Neural cell (in vitro differentiated cells): ENCODE measurements at regions not wholly inside any gene's neighbourhood (a gene's known extent, or its start where the extent isn't known, plus 50 kb on each side); places are given as distances from the start of the nearest gene placed in this dataset.

Source experiments
- H2AFZ ChIP-seq: fragments of 200-600, 300-800 bp; sonication (generic), shearing (Covaris generic); 2 replicates; pipeline ENCODE4 v1.6.0; 2014; ENCODE audit warnings: low read depth, mild to moderate bottlenecking, antibody characterized with exemption, low read length, moderate library complexity
- H3F3A ChIP-seq: fragments of 200-600 bp; shearing (Covaris generic); 2 replicates; pipeline ENCODE4 v1.6.1; 2016; ENCODE audit warnings: mild to moderate bottlenecking, moderate library complexity, mixed read lengths, antibody characterized with exemption, low read length; ENCODE audit not compliant: insufficient read depth, poor library complexity, severe bottlenecking
- H3K27ac ChIP-seq: fragments of 200-600, 300-800 bp; sonication (generic), shearing (Covaris generic); 2 replicates; pipeline ENCODE4 v1.5.1; 2014; ENCODE audit warnings: mild to moderate bottlenecking, low read length, moderate library complexity
- H3K27me3 ChIP-seq: fragments of 300-800, 200-600 bp; sonication (generic), shearing (Covaris generic); 2 replicates; pipeline ENCODE4 v1.6.0; 2014; ENCODE audit warnings: mild to moderate bottlenecking, low read depth, low read length, moderate library complexity; ENCODE audit not compliant: insufficient read depth
- H3K36me3 ChIP-seq: fragments of 300-800, 200-600 bp; sonication (generic), shearing (Covaris generic); 2 replicates; pipeline ENCODE4 v1.5.1; 2014; ENCODE audit warnings: mild to moderate bottlenecking, antibody characterized with exemption, low read length, moderate library complexity; ENCODE audit not compliant: insufficient read depth
- H3K4me2 ChIP-seq: fragments of 300-800, 200-600 bp; sonication (generic), shearing (Covaris generic); 2 replicates; pipeline ENCODE4 v1.6.0; 2014; ENCODE audit warnings: mild to moderate bottlenecking, low read length
- H3K4me3 ChIP-seq: fragments of 300-800, 200-600 bp; sonication (generic), shearing (Covaris generic); 2 replicates; pipeline ENCODE4 v1.5.1; 2014; ENCODE audit warnings: mild to moderate bottlenecking, low read length, moderate library complexity
- H3K79me2 ChIP-seq: fragments of 200-600 bp; shearing (Covaris generic); replicated peaks from 2 replicates; pipeline ENCODE4 v1.6.0; 2014; ENCODE audit warnings: mild to moderate bottlenecking, low read length, moderate library complexity; ENCODE audit not compliant: insufficient read depth
- H3K9ac ChIP-seq: fragments of 300-800, 200-600 bp; sonication (generic), shearing (Covaris generic); 2 replicates; pipeline ENCODE4 v1.6.1; 2016; ENCODE audit warnings: mild to moderate bottlenecking, low read length, mixed read lengths
- H3K9me2 ChIP-seq: fragments of 200-600 bp; shearing (Covaris generic); 2 replicates; pipeline ENCODE4 v1.6.1; 2016; ENCODE audit warnings: mild to moderate bottlenecking, low read length, mixed read lengths; ENCODE audit not compliant: insufficient read depth
- H3K9me3 ChIP-seq: fragments of 200-600, 300-800 bp; sonication (generic), shearing (Covaris generic); 2 replicates; pipeline ENCODE4 v1.6.1; 2016; ENCODE audit warnings: mild to moderate bottlenecking, mixed run types, low read length, moderate library complexity, mixed read lengths
- H4K20me1 ChIP-seq: fragments of 200-600 bp; shearing (Covaris generic); 2 replicates; pipeline ENCODE4 v1.6.1; 2016; ENCODE audit warnings: mild to moderate bottlenecking, mixed run types; ENCODE audit not compliant: insufficient read depth
- CTCF ChIP-seq: fragments of 450-650 bp; IDR thresholded peaks from 2 replicates; pipeline ENCODE4 v1.5.1; 2014; ENCODE audit warnings: antibody characterized with exemption, mild to moderate bottlenecking, moderate library complexity; ENCODE audit not compliant: poor library complexity, severe bottlenecking
- EP300 ChIP-seq: fragments of 450-650 bp; conservative IDR thresholded peaks from 2 replicates; pipeline ENCODE4 v1.6.1; 2014; ENCODE audit warnings: antibody characterized with exemption, mild to moderate bottlenecking, moderate library complexity; ENCODE audit not compliant: poor library complexity, severe bottlenecking
- EZH2 ChIP-seq: fragments of 200-600, 300-800 bp; shearing (Covaris generic), sonication (generic); IDR thresholded peaks from 2 replicates; pipeline ENCODE4 v1.6.1; 2014; ENCODE audit warnings: antibody characterized with exemption, low read length, borderline replicate concordance, mild to moderate bottlenecking; ENCODE audit not compliant: insufficient read depth, poor library complexity, severe bottlenecking
- MXI1 ChIP-seq: fragments of 450-650 bp; conservative IDR thresholded peaks from 2 replicates; pipeline ENCODE4 v1.6.1; 2014; ENCODE audit warnings: antibody characterized with exemption, mild to moderate bottlenecking; ENCODE audit not compliant: poor library complexity, severe bottlenecking
- POLR2AphosphoS5 ChIP-seq: IDR thresholded peaks from 2 replicates; pipeline ENCODE4 v1.6.1; 2012
- RAD21 ChIP-seq: fragments of 450-650 bp; conservative IDR thresholded peaks from 2 replicates; pipeline ENCODE4 v1.6.1; 2014; ENCODE audit warnings: antibody characterized with exemption, mild to moderate bottlenecking, moderate library complexity
- REST ChIP-seq: IDR thresholded peaks from 2 replicates; pipeline ENCODE4 v1.6.1; 2012; ENCODE audit warnings: borderline replicate concordance
- SMC3 ChIP-seq: fragments of 450-650 bp; conservative IDR thresholded peaks from 2 replicates; pipeline ENCODE4 v1.6.1; 2014; ENCODE audit warnings: antibody characterized with exemption, mild to moderate bottlenecking, moderate library complexity; ENCODE audit not compliant: poor library complexity
- TAF1 ChIP-seq: IDR thresholded peaks from 2 replicates; pipeline ENCODE4 v1.6.1; 2012; ENCODE audit warnings: low read depth

GRCh38 chr6:72464791-72465691 lies 156.8 kb upstream of the KCNQ5 start:
- Histone ChIP-seq H3K27ac (no peak overlapping the region), H3K9me3 (no peaks in the 10 kb centered on the region), H3K4me3 (no peak overlapping the region), H3F3A (no peaks in the 10 kb centered on the region), H4K20me1 (no peaks in the 10 kb centered on the region), H3K4me2 (no peak overlapping the region), H3K79me2 (no peaks in the 10 kb centered on the region), H3K27me3 (no peaks in the 10 kb centered on the region), H3K9ac (no peak overlapping the region), H2AFZ (no peak overlapping the region), H3K9me2 (no peaks in the 10 kb centered on the region), H3K36me3 (no peaks in the 10 kb centered on the region)
- TF ChIP-seq POLR2AphosphoS5 (no peak), TAF1 (no peak), EZH2 (no peak), MXI1 (no peak)

GRCh38 chr6:72466471-72466870 lies 155.4 kb upstream of the KCNQ5 start:
- Histone ChIP-seq H3K9ac (no peak overlapping the region), H3K9me3 (no peaks in the 10 kb centered on the region), H2AFZ (no peak overlapping the region), H3K4me3 (no peak overlapping the region), H3K27ac (no peak overlapping the region), H3F3A (no peaks in the 10 kb centered on the region), H3K27me3 (no peaks in the 10 kb centered on the region), H3K36me3 (no peaks in the 10 kb centered on the region), H3K9me2 (no peaks in the 10 kb centered on the region), H4K20me1 (no peaks in the 10 kb centered on the region), H3K79me2 (no peaks in the 10 kb centered on the region), H3K4me2 (no peak overlapping the region)
- TF ChIP-seq MXI1 (no peak), CTCF (no peak), POLR2AphosphoS5 (no peak), EZH2 (no peak), SMC3 (no peak), TAF1 (no peak), RAD21 (no peak), EP300 (no peak), REST (no peak)
